NCI-H526 (cell line): ENCODE measurements at regions not wholly inside any gene's neighbourhood (a gene's known extent, or its start where the extent isn't known, plus 50 kb on each side); places are given as distances from the start of the nearest gene placed in this dataset.
"Not testable (repeated sequence)": the region's sequence is repeated elsewhere in the genome, so short reads cannot be mapped to it uniquely, and the experiment has no call there.

Experiments
- DNase-seq, 2 experiments: peaks; one replicate each; lab custom pipeline; 2025; lab: John Stamatoyannopoulos, UW

DNA sequence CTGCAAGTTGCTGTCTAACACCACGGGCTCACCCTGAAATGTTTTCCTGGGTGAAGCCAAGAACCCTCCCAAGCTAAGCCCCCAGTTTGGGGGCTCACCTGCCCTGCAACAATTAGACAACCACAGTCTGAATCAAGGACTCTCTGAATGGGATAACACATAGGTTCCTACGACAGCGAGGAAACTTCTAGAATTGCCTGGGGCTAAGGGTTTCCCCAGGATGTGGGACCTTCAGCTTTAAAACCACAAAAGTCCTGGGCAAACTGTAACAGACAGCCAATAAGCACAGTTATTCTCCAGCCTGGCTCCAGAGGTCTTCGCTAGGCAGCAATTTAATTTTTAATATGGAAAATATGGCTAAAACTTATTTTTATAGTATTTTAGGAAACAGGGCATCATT, 162.6 kb downstream of the PRKX start:
- no peak for DNase-seq

DNA sequence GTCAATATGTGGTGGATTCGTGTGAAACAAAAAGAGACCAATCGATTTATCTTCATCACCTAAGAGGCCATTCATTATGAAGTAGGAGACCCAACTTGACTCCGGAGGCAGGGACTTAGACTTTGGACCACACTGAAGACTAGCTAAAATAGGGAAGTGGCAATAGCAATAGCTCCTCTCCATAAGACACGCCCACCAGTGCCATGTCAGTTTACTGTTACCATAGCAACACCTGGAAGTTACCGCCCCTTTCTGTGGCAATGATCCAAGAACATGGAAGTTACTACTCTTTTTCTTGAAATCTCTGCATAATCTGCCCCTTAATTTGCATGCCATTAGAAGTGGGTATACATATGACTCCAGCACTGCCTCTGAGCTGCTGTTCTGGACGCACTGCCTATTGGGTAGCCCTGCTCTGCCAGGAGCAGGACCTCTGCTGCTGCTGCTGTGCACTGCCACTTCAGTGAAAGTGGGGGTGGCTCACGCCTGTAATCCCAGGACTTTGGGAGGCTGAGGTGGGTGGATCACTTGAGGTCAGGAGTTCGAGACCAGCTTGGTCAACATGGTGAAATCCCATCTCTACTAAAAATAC, 163.2 kb downstream of the PRKX start:
- peak in 1 of 2 experiments; percentile 20 for DNase-seq

DNA sequence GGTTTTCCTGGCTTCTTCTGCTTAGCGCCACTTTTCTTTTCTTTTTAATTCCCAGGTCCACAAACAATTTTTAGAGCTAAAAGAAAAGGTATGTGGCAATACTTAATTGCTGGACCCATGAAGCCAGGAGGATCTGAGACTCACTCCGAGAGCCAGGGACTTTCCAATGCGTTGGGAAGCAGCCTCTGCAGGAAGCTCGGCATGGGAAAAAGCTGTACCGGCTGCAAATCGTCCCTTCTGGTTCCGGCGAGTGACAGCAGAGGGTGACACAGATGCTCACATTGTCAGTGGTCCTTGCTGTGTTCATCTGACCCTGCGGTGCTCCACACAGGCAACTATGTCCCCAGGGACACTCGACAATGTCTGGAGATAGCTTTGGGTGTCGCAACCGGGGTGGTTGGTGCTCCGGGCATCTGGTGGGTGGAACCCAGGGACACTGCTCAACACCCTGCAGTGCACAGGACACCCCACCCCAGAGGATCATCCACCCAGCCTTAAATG, 164.0 kb downstream of the PRKX start:
- DNase-seq, result peak in 1 of 2 experiments; percentile 13

DNA sequence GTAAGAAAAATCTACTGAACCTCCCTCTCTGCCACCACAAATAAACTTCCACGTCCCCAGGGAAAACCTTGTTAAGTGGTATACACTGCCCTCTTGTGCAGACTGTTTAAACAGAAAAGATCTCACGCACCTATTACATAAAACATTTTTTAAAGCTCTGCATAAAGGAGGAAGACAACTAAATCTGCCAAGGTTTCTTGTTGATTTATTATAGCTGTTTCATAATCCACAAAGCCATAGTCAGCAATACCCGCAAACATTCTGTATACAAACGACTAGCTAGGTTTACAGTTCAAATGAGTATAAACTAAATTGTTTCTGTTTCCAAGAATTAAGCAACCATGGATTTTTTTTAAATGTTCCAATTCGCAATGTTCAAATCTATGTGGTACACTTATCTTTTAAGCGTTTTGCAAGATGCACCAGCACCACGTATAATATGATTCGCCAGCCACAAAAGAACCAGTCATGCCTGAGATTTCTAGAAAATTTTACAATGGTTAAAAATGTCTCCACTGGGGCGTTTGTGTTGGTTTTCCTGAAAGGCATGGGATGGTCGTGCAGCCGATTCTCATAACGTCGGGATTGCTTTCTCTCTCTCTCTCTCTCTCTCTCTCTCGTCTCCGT, 164.6 kb downstream of the PRKX start:
- peak; percentile 24 to 63 for DNase-seq

DNA sequence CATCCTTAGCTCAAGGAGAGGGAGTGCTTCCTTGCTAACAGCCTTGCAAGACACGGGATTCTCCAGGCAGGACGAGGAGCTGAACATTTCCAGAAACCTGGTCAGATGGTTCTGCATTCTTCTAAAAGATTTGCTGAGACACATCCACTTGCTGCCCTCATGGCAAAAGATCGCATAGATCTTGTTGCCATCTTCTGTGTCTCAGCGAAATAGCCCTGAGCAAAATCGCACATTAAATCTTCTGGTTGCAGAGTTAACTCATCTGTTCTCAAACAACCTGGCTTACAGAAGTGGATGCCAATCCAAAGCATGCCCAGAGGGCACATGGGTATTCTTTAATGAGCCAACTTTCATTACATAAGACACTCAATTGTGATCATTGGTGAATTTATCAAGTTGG, 167.5 kb downstream of the PRKX start:
- DNase-seq, result no peak

DNA sequence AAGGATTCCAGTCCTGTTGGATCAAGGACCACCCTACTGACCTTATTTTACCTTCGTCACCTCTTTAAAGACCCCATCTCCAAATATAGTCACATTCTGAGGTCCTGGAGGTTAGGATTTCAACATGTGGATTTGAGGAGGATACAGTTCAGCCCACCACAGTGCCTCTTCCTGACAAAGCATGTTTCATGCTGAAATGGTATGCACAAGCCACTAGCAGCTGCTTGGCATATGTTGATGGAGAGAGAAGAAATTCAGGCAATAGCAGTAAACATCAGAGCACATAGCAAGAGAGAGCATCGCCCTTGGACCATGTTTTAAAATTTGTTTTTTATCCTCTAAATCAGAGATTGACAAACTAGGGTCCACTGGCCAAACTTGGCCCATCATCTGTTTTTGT, 172.1 kb downstream of the PRKX start:
- no peak for DNase-seq

DNA sequence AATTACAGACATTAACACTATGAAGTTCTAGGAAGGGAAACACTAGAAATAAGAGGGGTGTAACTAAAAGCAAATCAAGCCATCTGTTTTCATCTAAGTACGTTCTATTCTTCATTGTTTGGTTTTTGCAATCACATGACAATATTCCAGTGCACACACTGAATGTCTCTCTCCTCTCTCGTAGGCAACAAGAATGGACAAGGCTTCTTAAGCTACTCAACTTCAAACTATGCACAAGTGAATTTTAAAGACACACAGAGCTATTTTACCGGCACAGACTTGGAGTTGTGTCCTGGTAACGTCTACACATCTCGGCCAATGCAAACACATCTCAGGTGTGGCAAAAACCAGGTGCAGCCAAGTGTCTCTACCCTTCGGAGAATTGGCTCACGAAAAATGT, 173.3 kb downstream of the PRKX start:
- DNase-seq, result no peak

DNA sequence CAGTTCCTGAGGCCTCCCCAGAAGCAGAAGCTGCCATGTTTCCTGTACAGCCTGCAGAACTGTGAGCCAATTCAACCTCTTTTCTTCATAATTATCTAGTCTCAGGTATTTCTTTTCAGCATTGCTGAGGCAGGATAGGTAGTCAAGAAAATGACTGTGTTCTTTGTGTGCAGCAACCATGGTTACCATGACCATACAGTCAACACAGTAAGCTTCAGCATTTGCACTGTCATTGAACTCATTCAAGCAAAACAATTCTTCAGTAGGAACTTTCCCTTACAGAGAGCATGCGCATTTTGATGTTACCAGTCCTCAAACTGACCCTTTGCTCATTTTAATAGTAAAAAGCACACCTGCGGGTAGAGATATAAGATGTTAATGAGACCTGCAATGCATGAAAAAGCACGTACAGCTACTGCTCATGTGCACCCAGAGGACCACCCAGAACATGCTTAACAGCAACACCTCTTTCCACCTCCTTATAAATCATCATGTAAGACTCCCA, 180.8 kb downstream of the PRKX start:
- DNase-seq, result peak; percentile 40

DNA sequence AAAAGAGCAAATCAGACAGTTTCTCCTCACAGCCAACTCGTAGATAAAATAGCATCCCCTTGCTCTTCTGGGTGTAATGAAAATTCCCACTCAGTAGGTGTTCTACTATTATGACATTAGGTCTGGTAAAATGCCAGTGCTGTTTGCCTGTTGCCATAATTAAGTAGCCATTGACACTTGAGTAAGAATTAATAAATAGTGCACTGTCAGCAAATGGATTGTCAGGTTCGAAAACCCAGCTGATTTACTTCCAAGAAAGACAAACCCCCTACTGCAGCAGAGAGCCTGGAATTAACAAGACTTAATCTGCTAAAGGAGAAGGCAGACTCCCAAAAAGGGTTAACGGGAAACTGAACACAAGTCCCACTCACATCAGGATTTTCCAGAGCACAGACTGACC, 182.0 kb downstream of the PRKX start:
- DNase-seq, result not testable (repeated sequence)

DNA sequence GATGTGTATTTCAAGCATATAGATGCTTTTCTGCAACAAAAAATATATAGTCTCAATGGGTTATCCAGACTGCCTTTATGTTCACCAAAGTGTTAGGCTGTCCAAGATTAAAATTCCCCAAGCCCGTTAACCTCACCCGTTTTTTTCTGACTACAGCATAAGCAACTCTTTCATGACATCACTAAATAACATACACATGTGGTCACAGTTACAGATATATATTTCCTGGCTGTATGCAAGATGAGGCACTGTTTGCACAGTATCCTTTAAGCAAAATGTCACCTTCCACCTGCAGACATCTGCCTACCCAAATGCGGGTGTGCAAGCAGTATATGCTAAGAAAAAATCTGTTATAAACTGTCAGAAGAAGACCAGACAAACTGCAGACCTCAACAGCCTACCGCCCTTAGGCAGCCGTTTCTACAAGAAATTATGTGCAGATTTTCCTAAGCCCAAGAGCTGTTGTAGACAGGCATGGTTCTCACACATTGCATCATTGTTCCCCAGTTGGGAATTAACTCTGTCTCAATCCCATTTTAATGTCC, 183.1 kb upstream of the MXRA5 start:
- DNase-seq, result no peak

DNA sequence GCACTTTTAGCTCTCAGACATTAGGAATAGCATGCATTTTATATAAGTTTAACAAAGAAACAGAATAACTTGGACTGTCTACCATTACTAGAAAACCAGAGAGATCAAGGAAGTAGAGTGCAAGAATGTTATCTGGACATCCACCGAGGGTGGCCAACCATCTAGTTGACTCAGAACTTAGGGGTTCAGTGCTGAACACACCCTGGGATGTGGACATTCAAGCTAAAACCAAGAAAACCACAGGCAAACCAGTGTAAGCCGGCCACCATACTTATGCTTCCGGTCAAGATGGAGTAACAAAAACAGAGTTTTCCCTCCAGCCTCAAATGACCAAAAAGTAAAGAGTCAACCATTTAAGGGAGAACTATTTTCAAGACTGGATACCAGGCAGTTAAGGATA, 181.4 kb upstream of the MXRA5 start:
- DNase-seq, result no peak

DNA sequence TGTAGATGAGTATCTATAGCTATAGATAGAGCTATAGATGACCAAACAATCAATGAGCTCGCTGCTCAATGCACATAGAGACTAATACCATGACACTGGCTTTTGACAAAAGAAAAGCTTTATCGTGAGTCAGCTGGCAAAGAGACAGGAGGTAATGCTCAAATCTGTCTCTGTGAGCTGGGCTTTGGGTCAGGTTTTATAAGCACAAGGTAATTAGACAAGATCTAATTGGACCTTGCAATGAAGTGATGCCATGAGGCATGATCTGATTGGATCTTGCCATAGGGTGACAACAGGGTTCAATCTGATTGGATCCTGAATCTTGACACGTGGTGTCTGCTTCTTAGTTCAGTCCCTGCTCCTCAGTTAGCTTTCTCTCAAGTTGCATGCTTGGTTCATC, 180.7 kb upstream of the MXRA5 start:
- DNase-seq, result no peak

DNA sequence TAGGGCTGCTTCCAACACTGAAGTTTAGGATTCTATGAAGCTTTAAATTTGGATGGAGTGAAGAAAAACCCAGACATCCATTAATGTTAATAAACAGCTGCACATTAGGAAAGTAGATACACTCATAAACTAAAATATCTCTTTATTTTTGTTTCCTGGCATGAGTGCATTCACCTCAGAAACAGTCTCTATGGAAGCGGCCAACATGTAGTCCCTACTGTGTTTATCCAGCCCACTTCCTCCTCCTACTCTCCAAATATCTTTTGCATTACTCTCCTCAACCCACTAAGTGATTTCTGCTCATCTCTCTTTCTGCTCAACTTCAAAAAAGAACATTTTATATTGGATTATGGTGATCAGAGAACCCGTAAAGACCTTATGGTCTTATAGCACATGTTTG, 180.3 kb upstream of the MXRA5 start:
- no peak for DNase-seq

DNA sequence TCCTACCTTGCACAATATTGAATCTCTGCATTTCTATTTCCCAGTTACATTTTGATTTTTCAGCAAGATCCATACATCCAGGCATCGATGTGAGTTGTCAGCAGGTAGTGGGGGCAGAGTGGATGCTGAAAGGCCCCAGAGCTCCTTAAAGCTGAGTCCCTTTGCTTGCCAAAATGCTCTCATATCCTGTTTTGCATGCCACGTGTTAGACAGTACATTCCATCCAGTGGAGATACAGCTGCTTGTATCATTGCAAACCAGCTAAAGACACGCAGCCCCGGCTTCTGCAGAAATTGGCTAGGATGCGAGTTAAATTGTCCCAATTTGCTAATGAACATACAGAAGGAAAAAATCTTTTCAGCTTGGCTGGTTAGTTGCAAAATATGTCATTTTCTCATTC, 179.6 kb upstream of the MXRA5 start:
- no peak for DNase-seq

DNA sequence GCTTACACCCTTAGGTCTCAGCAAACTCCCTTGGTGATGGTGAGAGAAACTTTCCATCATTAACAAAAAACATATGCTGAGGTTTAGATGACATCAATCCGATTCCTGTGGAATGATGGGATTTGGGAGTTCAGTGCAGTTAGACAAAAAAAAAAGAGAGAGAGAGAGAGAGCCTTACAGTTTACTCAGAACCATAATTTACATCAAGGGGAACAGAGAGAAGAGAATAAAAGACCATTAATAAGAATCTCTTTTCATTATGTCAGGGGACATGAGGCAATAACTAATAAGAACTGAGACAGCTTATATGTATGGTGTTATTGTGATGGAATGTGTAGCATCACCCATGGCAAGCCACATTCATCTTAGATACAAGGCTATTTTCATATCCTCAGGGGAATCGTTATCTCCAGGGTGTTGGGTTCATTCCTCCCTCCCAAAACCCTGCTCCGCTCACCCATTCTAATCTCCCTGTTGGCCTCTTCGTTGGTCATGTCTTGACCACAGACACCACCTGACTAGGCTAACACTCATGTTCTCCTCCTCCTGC, 175.7 kb upstream of the MXRA5 start:
- no peak for DNase-seq

DNA sequence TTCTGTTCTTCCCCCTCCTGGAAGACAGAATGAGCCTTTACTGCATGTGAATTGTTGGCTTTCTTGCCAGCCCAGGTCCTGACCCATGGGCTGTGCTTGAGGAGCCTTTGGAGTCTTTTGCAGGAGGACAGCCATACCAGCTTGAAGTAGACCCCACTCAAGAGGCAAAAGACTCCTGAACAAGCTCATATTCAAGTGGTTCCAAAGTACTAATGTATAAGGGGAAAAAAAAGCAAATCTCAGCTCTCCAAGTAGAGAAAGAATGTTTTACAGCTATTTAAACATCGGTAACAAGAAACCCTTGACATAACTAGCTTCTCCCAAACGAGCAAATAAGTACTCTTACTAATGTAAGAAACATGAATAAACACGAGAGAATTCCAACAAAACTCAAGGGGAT, 174.9 kb upstream of the MXRA5 start:
- DNase-seq, result no peak

DNA sequence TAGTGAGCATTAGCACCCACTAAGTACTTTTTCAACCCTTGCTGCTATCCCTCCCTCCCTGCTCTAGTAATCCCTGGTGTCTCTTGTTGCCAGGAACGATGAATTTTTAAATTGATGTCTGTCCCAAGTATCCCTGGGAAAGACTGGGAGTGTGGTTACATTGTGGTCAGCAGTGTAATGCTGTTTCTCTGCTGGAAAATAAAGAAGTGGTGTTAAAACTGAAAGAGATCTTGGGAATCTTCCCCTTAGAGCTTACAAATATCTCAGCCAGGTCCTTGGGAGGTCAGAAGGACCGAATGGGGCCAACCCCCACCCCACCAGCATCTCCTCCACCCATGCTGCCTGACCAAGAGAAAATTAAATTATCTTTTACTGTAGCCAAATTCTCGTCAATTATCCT, 174.5 kb upstream of the MXRA5 start:
- no peak for DNase-seq

DNA sequence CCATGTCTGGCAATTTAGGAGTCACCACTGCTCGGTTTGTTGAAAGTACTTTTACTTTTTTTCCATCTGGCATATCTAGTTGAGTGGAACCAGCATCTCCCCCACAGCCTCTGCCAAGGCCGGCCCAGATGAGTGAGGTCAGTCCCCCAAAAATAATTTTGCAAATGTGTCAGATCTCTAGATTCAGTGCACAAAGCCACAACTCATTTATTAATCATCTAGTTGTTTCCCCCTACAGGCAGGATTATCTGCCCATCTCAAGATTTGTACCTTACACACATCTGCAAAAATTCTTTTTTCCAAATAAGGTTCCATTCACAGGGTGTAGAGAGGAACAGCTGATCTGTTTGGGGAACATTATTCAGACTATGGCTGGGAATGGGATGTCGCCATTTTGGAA, 174.0 kb upstream of the MXRA5 start:
- DNase-seq, result no peak

DNA sequence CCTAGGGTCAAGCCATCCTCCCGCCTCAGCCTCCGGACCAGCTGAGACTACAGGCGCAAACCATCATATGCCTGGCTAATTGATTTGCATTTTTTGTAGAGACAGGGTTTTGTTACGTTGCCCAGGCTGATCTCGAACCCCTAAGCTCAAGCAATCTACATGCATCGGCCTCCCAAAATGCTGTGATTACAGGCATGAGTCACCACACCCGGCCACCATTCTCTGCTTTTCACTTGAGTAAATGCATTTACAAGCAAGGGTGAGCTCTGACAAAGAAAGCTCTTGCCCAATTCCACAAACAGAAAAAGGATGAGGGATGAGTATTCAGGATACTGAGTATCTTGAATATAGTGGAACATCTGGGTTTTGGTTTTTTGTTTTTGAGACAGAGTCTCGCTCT, 172.9 kb upstream of the MXRA5 start:
- DNase-seq, result not testable (repeated sequence)

DNA sequence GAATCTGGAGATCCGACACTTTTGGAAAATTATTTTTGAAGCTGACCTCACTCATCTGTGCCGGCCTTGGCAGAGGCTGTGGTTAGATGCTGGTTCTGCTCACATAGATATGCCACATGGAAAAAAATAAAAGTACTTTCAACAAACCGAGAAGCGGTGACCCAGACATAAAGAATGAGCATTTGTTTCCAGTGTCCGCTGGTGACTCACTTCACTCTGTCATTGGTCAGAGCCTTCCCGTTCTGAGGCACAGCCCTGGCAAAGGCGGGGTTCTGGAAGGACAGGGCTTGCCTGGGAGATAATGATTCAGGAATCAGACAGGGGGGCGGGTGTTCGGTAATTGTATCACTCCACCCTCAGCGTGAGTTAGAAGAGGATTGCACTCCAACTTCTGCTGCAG, 172.4 kb upstream of the MXRA5 start:
- DNase-seq, result no peak

DNA sequence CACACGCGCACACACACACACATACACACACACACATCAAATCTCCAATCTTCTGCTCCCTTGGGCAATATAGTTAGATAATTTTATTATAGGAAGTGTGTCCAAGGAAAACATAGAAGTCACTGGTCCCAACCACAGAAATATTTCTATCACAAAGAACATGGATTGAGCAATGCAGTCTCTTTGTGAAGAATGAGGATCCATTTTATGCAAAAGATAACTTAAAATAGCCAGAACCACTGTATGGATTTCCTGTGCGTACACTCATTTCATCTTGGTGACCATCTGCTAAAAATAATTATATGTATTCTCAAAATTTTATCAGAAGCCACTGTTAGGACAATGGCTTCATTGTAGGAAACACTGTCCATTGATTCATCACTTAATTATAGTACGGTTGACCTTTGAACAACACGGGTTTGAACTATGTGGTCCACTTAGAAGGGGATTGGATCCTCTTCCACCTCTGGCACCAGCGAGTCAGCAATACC, 169.6 kb upstream of the MXRA5 start:
- DNase-seq, result no peak

DNA sequence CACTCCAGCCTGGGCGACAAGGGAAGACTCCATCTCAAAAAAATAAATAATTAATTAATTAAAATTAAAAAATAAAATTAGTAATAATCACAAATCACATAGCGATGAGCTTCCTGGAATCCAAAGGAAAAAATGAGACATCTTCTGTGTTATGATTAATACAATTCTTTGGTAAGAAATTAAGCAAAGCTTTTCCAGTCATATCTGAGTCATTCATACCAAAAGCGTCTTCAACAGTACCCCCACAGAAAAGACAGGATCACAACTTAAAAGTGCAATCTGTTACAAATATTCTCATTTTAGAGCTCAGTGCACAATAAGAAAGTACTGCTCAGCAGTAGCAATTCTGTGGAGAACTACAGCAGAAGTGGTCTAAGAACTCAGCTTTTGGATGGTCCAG, 168.5 kb upstream of the MXRA5 start:
- DNase-seq, result no peak

DNA sequence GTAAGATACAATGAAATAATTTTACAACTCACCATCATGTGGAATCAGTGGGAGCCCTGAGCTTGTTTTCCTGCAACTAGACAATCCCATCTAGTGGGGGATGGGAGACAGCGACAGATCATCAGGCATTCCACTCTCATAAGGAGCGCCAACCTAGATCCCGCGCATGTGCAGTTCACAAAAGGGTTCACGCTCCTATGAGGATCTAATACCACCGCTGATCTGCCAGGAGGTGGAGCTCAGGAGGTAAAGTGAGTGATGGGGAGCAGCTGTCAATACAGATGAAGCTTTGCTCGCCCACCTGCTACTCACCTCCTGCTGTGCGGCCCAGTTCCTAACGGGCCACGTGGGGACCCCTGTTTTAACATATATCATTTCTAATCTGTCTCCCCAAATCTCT, 165.7 kb upstream of the MXRA5 start:
- DNase-seq, result peak; percentile 24 to 47
